ENCODE measurements at regions not wholly inside any gene's neighbourhood (a gene's known extent, or its start where the extent isn't known, plus 50 kb on each side); places are given as distances from the start of the nearest gene placed in this dataset.

GRCh38 chr2:209348433-209348832 lies 75.4 kb upstream of the MAP2 start:
- Histone ChIP-seq H3K9me3 (ENCODE audit: low read length) (no peaks in the 10 kb centered on the region), H3K36me3 (ENCODE audit: insufficient read depth, low read length) (no peaks in the 10 kb centered on the region), H4K20me1 (ENCODE audit: insufficient read depth, low read length) (no peaks in the 10 kb centered on the region), H3K79me2 (ENCODE audit: insufficient read depth, low read depth, low read length) (no peaks in the 10 kb centered on the region), H3K4me3 (ENCODE audit: low read depth, low read length, poor library complexity, severe bottlenecking) (no peak overlapping the region), H3K27ac (ENCODE audit: low read depth, low read length, poor library complexity, severe bottlenecking) (no peak overlapping the region), H3K4me1 (ENCODE audit: insufficient read depth, low read length, poor library complexity, severe bottlenecking) (no peaks in the 10 kb centered on the region), H2AFZ (ENCODE audit: low read length) (no peak overlapping the region), H3K9me2 (ENCODE audit: insufficient read depth, low read length) (no peaks in the 10 kb centered on the region), H3K4me2 (ENCODE audit: low read length) (no peak overlapping the region)
- ChIA-PET CTCF (ENCODE audit: unreplicated experiment) (no interaction called here), POLR2A (interaction anchor here (0.7 to 0.8 kb wide), 2 partner anchors 9 to 420 kb away, joined by 3 read pairs; no protein-coding TSS in a partner anchor)
- DNase-seq (ENCODE audit: low spot score): no peak
- no peak for TF ChIP-seq EZH2phosphoT487 (IDR thresholded peaks at IDR 0.05; ENCODE audit: borderline replicate concordance, low read depth, low read length)
- TF ChIP-seq CTCF (conservative IDR thresholded peaks at IDR 0.05; ENCODE audit: low read length): no peak
- intact Hi-C loops (cut with micrococcal nuclease; ENCODE audit: unreplicated experiment): no loop called here
- no TSS peak for BruUV-seq (replicated peaks)

GRCh38 chr2:209351636-209352035 lies 72.2 kb upstream of the MAP2 start:
- Histone ChIP-seq H3K79me2 (ENCODE audit: insufficient read depth, low read depth, low read length) (no peaks in the 10 kb centered on the region), H3K9me2 (ENCODE audit: insufficient read depth, low read length) (no peaks in the 10 kb centered on the region), H3K36me3 (ENCODE audit: insufficient read depth, low read length) (no peaks in the 10 kb centered on the region), H3K4me3 (ENCODE audit: low read depth, low read length, poor library complexity, severe bottlenecking) (no peak overlapping the region), H2AFZ (ENCODE audit: low read length) (no peak overlapping the region), H4K20me1 (ENCODE audit: insufficient read depth, low read length) (no peaks in the 10 kb centered on the region), H3K4me2 (ENCODE audit: low read length) (no peak overlapping the region), H3K9me3 (ENCODE audit: low read length) (no peaks in the 10 kb centered on the region), H3K27ac (ENCODE audit: low read depth, low read length, poor library complexity, severe bottlenecking) (no peak overlapping the region), H3K4me1 (ENCODE audit: insufficient read depth, low read length, poor library complexity, severe bottlenecking) (no peaks in the 10 kb centered on the region)
- BruUV-seq (replicated peaks): no TSS peak
- ChIA-PET CTCF (ENCODE audit: unreplicated experiment) (no interaction called here), POLR2A (interaction anchor here (0.7 to 1.2 kb wide), 3 partner anchors 15 to 709 kb away, joined by 3 to 4 read pairs (median 3); no protein-coding TSS in a partner anchor)
- TF ChIP-seq CTCF (conservative IDR thresholded peaks at IDR 0.05; ENCODE audit: low read length) (no peak), EZH2phosphoT487 (IDR thresholded peaks at IDR 0.05; ENCODE audit: borderline replicate concordance, low read depth, low read length) (no peak)
- intact Hi-C loops (cut with micrococcal nuclease; ENCODE audit: unreplicated experiment): no loop called here
- DNase-seq (ENCODE audit: low spot score): no peak

- intact Hi-C loops (cut with micrococcal nuclease; ENCODE audit: unreplicated experiment): no loop called here
- CTCF ChIA-PET (ENCODE audit: unreplicated experiment): no interaction called here
- BruUV-seq (replicated peaks): no TSS peak
Observed at GRCh38 chr2:209358992-209359391, 64.9 kb upstream of the MAP2 start.

More at GRCh38 chr2:209358992-209359391, 64.9 kb upstream of the MAP2 start:
- no peaks in the 10 kb centered on the region for H3K9me3 ChIP-seq (ENCODE audit: low read length)
- H3K36me3 ChIP-seq (ENCODE audit: insufficient read depth, low read length): no peaks in the 10 kb centered on the region
- no peaks in the 10 kb centered on the region for H3K4me1 ChIP-seq (ENCODE audit: insufficient read depth, low read length, poor library complexity, severe bottlenecking)
- no peaks in the 10 kb centered on the region for H3K79me2 ChIP-seq (ENCODE audit: insufficient read depth, low read depth, low read length)
- TF ChIP-seq CTCF (conservative IDR thresholded peaks at IDR 0.05; ENCODE audit: low read length) (no peak), EZH2phosphoT487 (IDR thresholded peaks at IDR 0.05; ENCODE audit: borderline replicate concordance, low read depth, low read length) (no peak)
- H3K9me2 ChIP-seq (ENCODE audit: insufficient read depth, low read length): no peaks in the 10 kb centered on the region
- no peak overlapping the region for H3K4me2 ChIP-seq (ENCODE audit: low read length)
- no peak overlapping the region for H3K4me3 ChIP-seq (ENCODE audit: low read depth, low read length, poor library complexity, severe bottlenecking)
- no peaks in the 10 kb centered on the region for H4K20me1 ChIP-seq (ENCODE audit: insufficient read depth, low read length)
- no peak overlapping the region for H2AFZ ChIP-seq (ENCODE audit: low read length)
- POLR2A ChIA-PET: interaction anchor here (0.5 to 1.4 kb wide), 4 partner anchors 9 to 1319 kb away, joined by 3 to 5 read pairs (median 4); no protein-coding TSS in a partner anchor
- DNase-seq (ENCODE audit: low spot score): no peak
- H3K27ac ChIP-seq (ENCODE audit: low read depth, low read length, poor library complexity, severe bottlenecking): no peak overlapping the region
